Esophagus muscularis mucosa (tissue), 4 donors: ENCODE measurements at regions not wholly inside any gene's neighbourhood (a gene's known extent, or its start where the extent isn't known, plus 50 kb on each side); places are given as distances from the start of the nearest gene placed in this dataset.
"Not testable (repeated sequence)": the region's sequence is repeated elsewhere in the genome, so short reads cannot be mapped to it uniquely, and the experiment has no call there.

ENCODE experiments used
- DNase-seq: peaks from one replicate; pipeline ENCODE4 v3.0.0-alpha.2; 2017; ENCODE audit errors: extremely low spot score
- H3K27ac ChIP-seq, 4 donors: fragments of 200-600 bp; sonication (generic); replicated peaks in 1 of 4; 1 replicate in 3 of 4; 2 replicates in 1 of 4; pipeline ENCODE4 v1.5.1; 2016 to 2019; ENCODE audit warnings: mild to moderate bottlenecking in 1 of 4
- H3K27me3 ChIP-seq, 4 donors: fragments of 200-600 bp; sonication (generic); one replicate each; pipeline versions ENCODE4 v1.5.1 to v1.6.0; 2016 to 2019
- H3K36me3 ChIP-seq, 4 donors: fragments of 200-600 bp; sonication (generic); one replicate each; pipeline ENCODE4 v1.5.1; 2016 to 2019
- H3K4me1 ChIP-seq, 4 donors: fragments of 200-600 bp; sonication (generic); one replicate each; pipeline ENCODE4 v1.5.1; 2016 to 2019
- H3K4me3 ChIP-seq, 4 donors: fragments of 200-600 bp; sonication (generic); 1 replicate in 2 of 4; 2 replicates in 2 of 4; pipeline ENCODE4 v1.5.1; 2016 to 2019; ENCODE audit warnings: mild to moderate bottlenecking in 4 of 4, moderate library complexity in 1 of 4
- H3K9me3 ChIP-seq, 4 donors: fragments of 200-600 bp; sonication (generic); 1 replicate in 3 of 4; 2 replicates in 1 of 4; pipeline ENCODE4 v1.5.1; 2016 to 2019
- EP300 ChIP-seq: sonication (generic); formaldehyde crosslinking; IDR thresholded peaks from one replicate; pipeline ENCODE4 v1.6.1; 2017; ENCODE audit warnings: antibody characterized with exemption
- POLR2A ChIP-seq: fragments of 450-650 bp; IDR thresholded peaks from one replicate; pipeline ENCODE4 v1.6.1; 2017; ENCODE audit warnings: antibody characterized with exemption, moderate library complexity, mild to moderate bottlenecking, low read depth
- POLR2AphosphoS5 ChIP-seq, 2 donors: sonication (generic); formaldehyde crosslinking; IDR thresholded peaks; one replicate each; pipeline ENCODE4 v1.6.1; 2017; ENCODE audit warnings: antibody characterized with exemption in 2 of 2
- WGBS: methylation state at CpG from one replicate; pipeline ENCODE4 v1.1.5; 2018; 5-methylcytosine and 5-hydroxymethylcytosine counted together
- intact Hi-C: fragments of 100-400 bp; cut with DNase I; formaldehyde crosslinking; loops from one replicate; pipeline ENCODE4 v1.15.1; 2023
- TF ChIP-seq, protein P1 (sequence below), 3 experiments: fragments of 200-600 bp in 2 of 3; fragments of 450-650 bp in 1 of 3; sonication (generic) in 2 of 3; IDR thresholded peaks; one replicate each; pipeline ENCODE4 v1.5.1; 2017 to 2019; ENCODE audit warnings: antibody characterized with exemption in 3 of 3, mild to moderate bottlenecking in 2 of 3, moderate library complexity in 1 of 3

DNA sequence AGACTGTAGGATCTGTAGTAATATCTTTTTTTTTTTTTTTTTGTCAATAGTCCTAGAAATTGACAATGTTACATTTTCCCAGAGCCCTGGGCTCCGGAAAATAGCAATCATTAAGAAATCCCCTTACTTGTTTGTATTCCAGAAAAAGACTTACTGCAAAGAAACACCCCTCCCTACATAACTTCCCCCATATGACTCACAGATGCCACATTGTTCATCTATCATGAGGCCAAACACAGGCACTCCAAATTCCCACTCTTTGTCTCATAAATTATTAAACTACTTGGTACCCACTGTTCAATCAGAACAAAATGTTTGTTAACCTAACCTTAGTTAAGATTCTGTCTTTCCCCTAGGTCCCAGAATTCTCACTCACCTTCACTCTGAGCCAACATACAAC lies 53.5 kb downstream of the TEX51 start:
- no peak for DNase-seq
- Histone ChIP-seq H3K36me3 (no peaks in the 10 kb centered on the region), H3K4me3 (no peak overlapping the region), H3K27ac (no peak overlapping the region), H3K4me1 (no peaks in the 10 kb centered on the region), H3K9me3 (no peaks in the 10 kb centered on the region), H3K27me3 (no peaks in the 10 kb centered on the region)
- intact Hi-C loops: no loop called here
- WGBS: 91% methylated on average over 1 of the region's 1 CpG
- TF ChIP-seq POLR2AphosphoS5 (IDR thresholded peaks at IDR 0.05) (no peak), POLR2A (no peak), EP300 (no peak)
- TF ChIP-seq, protein P1, sequence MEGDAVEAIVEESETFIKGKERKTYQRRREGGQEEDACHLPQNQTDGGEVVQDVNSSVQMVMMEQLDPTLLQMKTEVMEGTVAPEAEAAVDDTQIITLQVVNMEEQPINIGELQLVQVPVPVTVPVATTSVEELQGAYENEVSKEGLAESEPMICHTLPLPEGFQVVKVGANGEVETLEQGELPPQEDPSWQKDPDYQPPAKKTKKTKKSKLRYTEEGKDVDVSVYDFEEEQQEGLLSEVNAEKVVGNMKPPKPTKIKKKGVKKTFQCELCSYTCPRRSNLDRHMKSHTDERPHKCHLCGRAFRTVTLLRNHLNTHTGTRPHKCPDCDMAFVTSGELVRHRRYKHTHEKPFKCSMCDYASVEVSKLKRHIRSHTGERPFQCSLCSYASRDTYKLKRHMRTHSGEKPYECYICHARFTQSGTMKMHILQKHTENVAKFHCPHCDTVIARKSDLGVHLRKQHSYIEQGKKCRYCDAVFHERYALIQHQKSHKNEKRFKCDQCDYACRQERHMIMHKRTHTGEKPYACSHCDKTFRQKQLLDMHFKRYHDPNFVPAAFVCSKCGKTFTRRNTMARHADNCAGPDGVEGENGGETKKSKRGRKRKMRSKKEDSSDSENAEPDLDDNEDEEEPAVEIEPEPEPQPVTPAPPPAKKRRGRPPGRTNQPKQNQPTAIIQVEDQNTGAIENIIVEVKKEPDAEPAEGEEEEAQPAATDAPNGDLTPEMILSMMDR (IDR thresholded peaks at IDR 0.05): no peak

DNA sequence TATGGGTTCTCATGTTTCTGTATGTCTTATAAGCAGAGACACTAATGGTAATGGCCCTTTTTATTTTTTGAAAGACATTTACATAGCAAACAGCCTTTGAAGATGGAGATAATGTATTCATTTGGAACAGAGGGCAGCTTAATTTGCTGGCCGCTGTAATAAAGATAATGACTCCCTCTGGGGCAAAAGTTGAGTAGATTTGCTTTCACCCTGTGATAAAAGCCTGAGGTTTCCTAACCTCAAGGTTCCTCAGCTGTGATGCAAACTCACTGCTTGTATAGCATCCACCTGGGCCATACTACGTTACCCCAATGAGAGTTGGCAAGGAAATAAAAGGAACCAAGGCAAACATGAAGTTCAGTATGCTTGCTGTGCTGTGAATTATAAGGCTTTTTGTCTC lies 54.8 kb downstream of the TEX51 start:
- Histone ChIP-seq H3K9me3 (no peaks in the 10 kb centered on the region), H3K36me3 (no peaks in the 10 kb centered on the region), H3K27ac (no peak overlapping the region), H3K4me3 (no peak overlapping the region), H3K27me3 (no peaks in the 10 kb centered on the region), H3K4me1 (no peaks in the 10 kb centered on the region)
- intact Hi-C loops: no loop called here
- peak; percentile 57 for DNase-seq
- 86% methylated on average over 2 of the region's 2 CpGs for WGBS
- TF ChIP-seq EP300: no peak
- no peak for TF ChIP-seq POLR2AphosphoS5 (IDR thresholded peaks at IDR 0.05)
- TF ChIP-seq, protein P1 (IDR thresholded peaks at IDR 0.05): no peak
- TF ChIP-seq POLR2A: no peak

DNA sequence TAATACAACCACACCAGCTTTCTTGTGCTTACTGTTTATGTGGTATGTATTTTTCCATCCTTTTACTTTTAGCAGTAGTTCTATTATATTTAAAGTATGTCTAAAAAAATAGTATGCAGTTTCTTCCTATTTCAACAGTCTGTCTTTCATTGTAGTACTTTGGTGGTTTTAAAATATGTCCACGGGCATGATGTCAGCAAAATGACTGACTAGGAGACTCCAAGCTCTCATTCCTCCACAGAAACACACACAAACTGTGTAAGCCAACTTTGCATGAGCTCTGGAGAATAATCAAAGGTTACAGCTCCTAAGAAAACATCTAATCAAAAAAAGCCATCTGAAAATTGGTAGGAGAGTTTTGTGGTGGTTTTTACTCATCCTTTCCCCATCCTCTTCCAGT lies 56.1 kb downstream of the TEX51 start:
- Histone ChIP-seq H3K27me3 (no peaks in the 10 kb centered on the region), H3K9me3 (peaks cover 0 to 5% (median 0%) of the 10 kb centered on the region in 4 donors), H3K4me1 (no peaks in the 10 kb centered on the region), H3K4me3 (no peak overlapping the region), H3K36me3 (no peaks in the 10 kb centered on the region), H3K27ac (no peak overlapping the region)
- no peak for DNase-seq
- WGBS: 59% methylated on average over 1 of the region's 1 CpG
- TF ChIP-seq POLR2AphosphoS5 (IDR thresholded peaks at IDR 0.05) (no peak), EP300 (no peak), POLR2A (no peak)
- TF ChIP-seq, protein P1 (IDR thresholded peaks at IDR 0.05): no peak
- intact Hi-C loops: no loop called here

DNA sequence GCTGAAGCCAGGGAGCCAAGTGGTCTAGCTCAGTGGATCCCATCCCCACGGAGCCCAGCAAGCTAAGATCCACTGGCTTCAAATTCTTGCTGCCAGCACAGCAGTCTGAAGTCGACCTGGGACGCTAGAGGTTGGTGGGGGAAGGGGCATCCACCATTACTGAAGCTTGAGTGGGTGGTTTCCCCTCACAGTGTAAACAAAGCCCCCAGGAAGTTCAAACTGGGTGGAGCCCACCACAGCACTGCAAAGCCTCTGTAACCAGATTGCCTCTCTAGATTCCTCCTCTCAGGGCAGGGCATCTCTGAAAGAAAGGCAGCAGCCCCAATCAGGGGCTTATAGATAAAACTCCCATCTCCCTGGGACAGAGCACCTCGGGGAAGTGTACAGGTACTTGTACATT lies 58.1 kb downstream of the TEX51 start:
- H3K27ac ChIP-seq, DNase-seq, H3K4me1 ChIP-seq, H3K27me3 ChIP-seq, intact Hi-C loops, H3K4me3 ChIP-seq, H3K36me3 ChIP-seq: not testable (repeated sequence)
- H3K9me3 ChIP-seq: peaks cover 0 to 10% (median 3%) of the 10 kb centered on the region in 4 donors
- 67% methylated on average over 2 of the region's 4 CpGs for WGBS

DNA sequence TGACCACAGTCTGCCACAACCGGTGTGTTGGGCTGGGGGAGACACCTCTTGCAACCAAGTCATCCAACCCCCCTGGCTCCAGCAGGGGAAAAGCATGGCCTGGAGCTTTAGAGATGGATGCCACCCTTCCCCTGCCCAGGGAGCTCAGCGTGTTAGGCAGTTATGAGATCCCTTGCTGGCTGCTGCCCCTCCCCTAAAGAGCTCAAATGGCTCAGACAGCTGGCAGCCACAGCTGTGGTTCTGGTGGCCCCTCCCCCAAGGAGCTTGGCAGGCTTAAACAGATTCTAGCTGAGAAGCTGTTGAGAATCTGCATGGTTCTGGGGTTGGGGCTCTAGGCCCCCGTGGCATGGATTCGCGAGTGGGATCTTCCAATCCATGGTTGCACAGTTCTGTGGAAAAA lies 64.7 kb downstream of the TEX51 start:
- intact Hi-C loops: no loop called here
- Histone ChIP-seq H3K36me3 (no peaks in the 10 kb centered on the region), H3K27me3 (no peaks in the 10 kb centered on the region), H3K9me3 (peaks cover 0 to 10% (median 3%) of the 10 kb centered on the region in 4 donors), H3K4me1 (no peaks in the 10 kb centered on the region), H3K27ac (no peak overlapping the region), H3K4me3 (no peak overlapping the region)
- TF ChIP-seq EP300 (no peak), POLR2AphosphoS5 (IDR thresholded peaks at IDR 0.05) (no peak), POLR2A (no peak)
- TF ChIP-seq, protein P1 (IDR thresholded peaks at IDR 0.05): no peak
- 93% methylated on average over 4 of the region's 5 CpGs for WGBS
- peak; percentile 75 for DNase-seq
